ENCODE measurements at regions not wholly inside any gene's neighbourhood (a gene's known extent, or its start where the extent isn't known, plus 50 kb on each side); places are given as distances from the start of the nearest gene placed in this dataset.
"Not testable (repeated sequence)": the region's sequence is repeated elsewhere in the genome, so short reads cannot be mapped to it uniquely, and the experiment has no call there.

DNA sequence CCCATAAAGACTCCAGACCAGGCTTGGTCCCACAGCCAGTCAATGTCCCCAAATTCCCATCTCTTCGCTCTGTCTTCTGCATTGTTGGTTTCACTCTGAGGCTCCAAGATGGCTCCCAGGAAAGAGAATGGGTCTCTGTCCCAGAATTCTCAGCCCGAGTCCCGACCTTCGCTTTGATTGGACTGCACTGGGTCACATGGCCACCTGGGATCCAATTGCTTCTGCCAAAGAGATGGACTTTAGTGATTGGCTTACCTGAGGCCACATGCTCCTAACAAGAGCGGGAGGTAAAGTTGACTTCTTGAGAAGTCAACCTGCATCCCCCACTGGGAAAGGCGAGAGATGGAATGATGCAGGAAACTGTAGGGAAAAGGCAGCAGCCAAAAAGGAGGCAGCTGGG, 104.7 kb upstream of the PMEPA1 start:
- H3K4me3 ChIP-seq (ENCODE audit: low read depth, low read length) = no peak overlapping the region
- no peak for DNase-seq (ENCODE audit: low read depth)
- in situ Hi-C loops (cut with HindIII; ENCODE audit: low sequenced_read_pairs) = no loop called here
- TF ChIP-seq, protein P1, sequence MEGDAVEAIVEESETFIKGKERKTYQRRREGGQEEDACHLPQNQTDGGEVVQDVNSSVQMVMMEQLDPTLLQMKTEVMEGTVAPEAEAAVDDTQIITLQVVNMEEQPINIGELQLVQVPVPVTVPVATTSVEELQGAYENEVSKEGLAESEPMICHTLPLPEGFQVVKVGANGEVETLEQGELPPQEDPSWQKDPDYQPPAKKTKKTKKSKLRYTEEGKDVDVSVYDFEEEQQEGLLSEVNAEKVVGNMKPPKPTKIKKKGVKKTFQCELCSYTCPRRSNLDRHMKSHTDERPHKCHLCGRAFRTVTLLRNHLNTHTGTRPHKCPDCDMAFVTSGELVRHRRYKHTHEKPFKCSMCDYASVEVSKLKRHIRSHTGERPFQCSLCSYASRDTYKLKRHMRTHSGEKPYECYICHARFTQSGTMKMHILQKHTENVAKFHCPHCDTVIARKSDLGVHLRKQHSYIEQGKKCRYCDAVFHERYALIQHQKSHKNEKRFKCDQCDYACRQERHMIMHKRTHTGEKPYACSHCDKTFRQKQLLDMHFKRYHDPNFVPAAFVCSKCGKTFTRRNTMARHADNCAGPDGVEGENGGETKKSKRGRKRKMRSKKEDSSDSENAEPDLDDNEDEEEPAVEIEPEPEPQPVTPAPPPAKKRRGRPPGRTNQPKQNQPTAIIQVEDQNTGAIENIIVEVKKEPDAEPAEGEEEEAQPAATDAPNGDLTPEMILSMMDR (IDR thresholded peaks at IDR 0.05; ENCODE audit: low read depth, low read length, missing control alignments) = no peak

DNA sequence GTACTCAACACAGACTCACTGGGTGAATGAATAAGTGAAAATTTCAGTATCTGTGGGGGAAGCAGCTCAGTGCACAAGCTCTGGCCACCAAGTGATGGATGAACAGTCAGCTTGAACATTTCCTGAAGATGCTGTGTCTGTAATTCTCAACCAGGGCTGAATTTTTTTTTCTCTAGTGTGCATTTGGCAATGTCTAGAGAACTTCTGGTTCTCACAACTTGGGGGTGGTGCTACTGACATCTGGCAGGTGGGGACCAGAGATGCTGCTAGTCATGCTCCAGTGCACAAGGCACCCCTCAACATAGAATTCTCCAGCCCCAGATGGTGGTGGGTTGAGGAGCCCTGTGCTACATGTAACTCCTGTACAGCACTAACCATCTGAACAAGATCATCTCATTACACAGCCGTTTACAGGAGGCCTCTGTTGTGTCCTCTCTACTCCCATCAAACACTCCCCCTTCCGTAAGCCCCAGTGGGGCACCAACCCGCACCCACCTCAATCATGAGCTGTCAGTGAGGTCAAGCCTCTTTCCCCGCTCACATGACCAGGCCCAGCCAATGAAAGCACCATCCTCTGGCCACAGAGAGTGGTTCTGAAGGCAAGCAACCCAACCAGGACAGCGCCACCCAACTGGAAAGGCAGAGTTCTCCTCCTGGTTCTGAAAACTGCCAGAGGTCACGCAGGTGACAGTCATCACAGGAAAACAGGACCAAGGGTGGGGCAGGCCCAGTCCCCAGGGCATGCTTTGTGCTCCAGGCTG, 103.9 kb upstream of the PMEPA1 start:
- DNase-seq (ENCODE audit: low read depth) = no peak
- no peak overlapping the region for H3K4me3 ChIP-seq (ENCODE audit: low read depth, low read length)
- in situ Hi-C loops (cut with HindIII; ENCODE audit: low sequenced_read_pairs) = no loop called here
- TF ChIP-seq, protein P1 (IDR thresholded peaks at IDR 0.05; ENCODE audit: low read depth, low read length, missing control alignments) = no peak

DNA sequence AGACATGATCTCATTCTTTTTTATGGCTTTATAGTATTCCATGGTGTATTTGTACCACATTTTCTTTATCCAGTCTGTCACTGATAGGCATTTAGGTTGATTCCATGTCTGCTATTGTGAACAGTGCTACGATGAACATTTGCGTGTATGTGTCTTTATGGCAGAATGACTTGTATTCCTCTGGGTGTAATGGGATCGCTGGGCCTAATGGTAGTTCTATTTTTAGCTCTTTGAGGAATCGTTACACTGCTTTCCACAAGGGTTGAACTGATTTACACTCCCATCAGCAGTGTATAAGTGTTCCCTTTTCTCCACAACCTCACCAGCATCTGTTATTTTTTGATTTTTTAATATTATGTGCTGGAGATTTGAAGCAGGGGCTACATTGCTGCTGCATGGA, 102.8 kb upstream of the PMEPA1 start:
- DNase-seq (ENCODE audit: low read depth); H3K4me3 ChIP-seq (ENCODE audit: low read depth, low read length); in situ Hi-C loops (cut with HindIII; ENCODE audit: low sequenced_read_pairs): not testable (repeated sequence)

DNA sequence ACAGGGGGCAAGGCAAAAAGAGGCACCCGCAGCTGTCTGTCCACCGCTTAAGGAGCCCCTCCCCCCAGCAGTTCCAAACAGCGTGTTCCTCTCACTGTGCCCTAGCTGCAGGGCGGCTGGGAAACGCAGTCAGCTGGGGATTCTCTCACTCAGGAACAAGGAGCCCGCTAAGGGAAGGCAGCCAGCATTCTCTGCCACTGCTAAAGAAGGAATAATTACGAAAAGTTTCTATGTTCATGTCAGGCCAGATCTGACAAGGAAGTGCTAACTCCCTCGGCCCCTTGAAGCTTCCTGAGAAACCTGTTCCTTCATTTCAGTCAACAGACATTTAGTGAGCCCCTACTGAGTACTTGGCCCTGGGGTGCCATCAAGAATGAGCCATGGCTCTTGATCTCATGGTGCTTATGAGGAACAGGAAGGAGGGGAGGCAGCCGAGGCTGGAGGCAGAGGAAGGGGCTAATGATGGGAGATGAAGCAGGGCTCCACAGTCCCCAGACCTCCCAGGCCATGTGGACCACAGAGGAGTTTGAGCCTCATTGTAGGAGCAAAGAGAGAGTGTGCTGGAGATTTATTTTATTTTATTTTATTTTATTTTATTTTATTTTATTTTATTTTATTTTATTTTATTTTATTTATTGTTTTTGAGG, 101.7 kb upstream of the PMEPA1 start:
- in situ Hi-C loops (cut with HindIII; ENCODE audit: low sequenced_read_pairs) = no loop called here
- no peak for DNase-seq (ENCODE audit: low read depth)
- TF ChIP-seq, protein P1 (IDR thresholded peaks at IDR 0.05; ENCODE audit: low read depth, low read length, missing control alignments) = no peak
- H3K4me3 ChIP-seq (ENCODE audit: low read depth, low read length) = no peak overlapping the region

DNA sequence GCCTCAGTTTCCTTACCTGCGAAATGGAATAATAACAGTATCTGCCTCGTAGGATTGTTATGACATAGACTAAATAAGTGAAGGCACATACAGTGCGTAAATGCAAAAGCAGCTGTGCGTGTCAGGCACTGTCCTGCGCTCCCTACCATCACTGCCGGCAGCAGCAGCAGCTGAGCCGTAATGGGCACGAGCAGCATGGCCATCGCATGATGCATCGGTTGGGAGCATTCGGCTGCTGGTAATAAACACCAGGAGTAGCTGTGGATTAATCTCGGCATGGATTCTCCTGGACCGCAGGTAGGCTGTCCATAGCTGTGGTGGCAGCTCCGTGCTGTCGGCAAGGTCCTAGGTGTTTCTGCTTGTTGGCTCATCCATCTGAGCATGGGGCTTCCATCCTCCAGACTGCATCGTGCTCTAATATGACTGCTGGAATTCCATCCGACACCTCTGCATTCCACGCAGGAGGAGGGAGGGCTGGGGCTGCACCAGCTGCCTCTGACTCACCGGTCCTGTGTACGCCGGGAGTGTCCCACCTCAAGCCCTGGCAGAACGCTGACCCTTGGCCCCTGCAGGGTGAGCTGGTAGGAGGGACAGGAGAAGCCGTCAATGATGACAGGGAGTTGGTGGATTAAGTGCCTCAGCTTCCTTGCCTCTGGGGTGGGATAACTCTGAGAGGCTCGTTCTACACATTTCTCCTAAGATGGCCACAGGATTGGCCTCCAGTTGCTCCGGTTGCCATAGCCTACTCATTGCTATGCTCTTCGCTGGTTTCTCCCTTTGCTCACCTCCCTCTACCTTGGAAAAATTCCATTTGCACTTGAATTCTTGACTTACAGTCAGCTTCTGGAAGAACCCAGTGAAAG, 100.9 kb upstream of the PMEPA1 start:
- DNase-seq (ENCODE audit: low read depth) = no peak
- no peak overlapping the region for H3K4me3 ChIP-seq (ENCODE audit: low read depth, low read length)
- TF ChIP-seq, protein P1 (IDR thresholded peaks at IDR 0.05; ENCODE audit: low read depth, low read length, missing control alignments) = no peak
- in situ Hi-C loops (cut with HindIII; ENCODE audit: low sequenced_read_pairs) = no loop called here

DNA sequence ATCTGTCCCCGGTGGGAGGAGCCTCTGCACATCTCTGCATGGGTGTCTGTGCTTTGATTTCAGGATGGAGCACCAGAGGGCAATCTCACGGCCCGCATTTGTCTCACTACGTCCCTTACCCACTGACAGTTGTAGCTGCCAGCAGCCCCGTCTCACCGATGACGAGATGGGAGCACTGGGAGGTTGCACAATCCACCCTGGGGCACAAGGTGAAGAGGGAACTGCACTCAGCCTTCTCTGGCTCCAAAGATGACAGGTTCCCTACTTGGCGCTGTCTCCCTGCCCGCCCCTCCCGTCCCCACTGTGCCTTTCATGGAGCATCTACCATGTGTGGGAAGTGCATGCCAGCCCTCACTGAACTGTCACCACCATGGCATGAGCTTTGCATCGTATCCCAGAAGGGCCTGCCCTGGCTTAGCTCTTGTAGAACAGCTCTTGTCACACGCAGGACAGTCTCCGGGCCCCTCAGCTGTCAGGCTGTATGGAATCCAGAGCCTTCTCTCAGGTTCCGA, 99.9 kb upstream of the PMEPA1 start:
- DNase-seq (ENCODE audit: low read depth) = no peak
- TF ChIP-seq, protein P1 (IDR thresholded peaks at IDR 0.05; ENCODE audit: low read depth, low read length, missing control alignments) = no peak
- H3K4me3 ChIP-seq (ENCODE audit: low read depth, low read length) = no peak overlapping the region
- in situ Hi-C loops (cut with HindIII; ENCODE audit: low sequenced_read_pairs) = no loop called here

All from astrocyte of the cerebellum (primary cell).